HL-60 (cell line): ENCODE measurements at regions not wholly inside any gene's neighbourhood (a gene's known extent, or its start where the extent isn't known, plus 50 kb on each side); places are given as distances from the start of the nearest gene placed in this dataset.

ENCODE experiments used
- DNase-seq, 2 experiments: peaks; one replicate each; pipeline ENCODE4 v3.0.0-alpha.2; 2010 to 2020; ENCODE audit warnings: low read depth in 1 of 2, low spot score in 1 of 2
- H3K27ac ChIP-seq: fragments of 250-450 bp; sonication (Bioruptor Pico); replicated peaks from 2 replicates; pipeline ENCODE4 v1.5.1; 2020; ENCODE audit warnings: mild to moderate bottlenecking, moderate library complexity
- H3K27me3 ChIP-seq: fragments of 250-450 bp; sonication (Bioruptor Pico); 2 replicates; pipeline ENCODE4 v1.5.1; 2021; ENCODE audit warnings: mild to moderate bottlenecking, moderate library complexity; ENCODE audit not compliant: insufficient read depth, poor library complexity, severe bottlenecking
- H3K4me3 ChIP-seq: replicated peaks from 2 replicates; pipeline ENCODE4 v1.5.1; 2011; ENCODE audit warnings: mild to moderate bottlenecking, control low read depth, low read length; ENCODE audit not compliant: insufficient read depth
- CTCF ChIP-seq: IDR thresholded peaks from one replicate; pipeline ENCODE4 v1.5.1; 2011; ENCODE audit warnings: low read length, control low read depth, inconsistent platforms; ENCODE audit not compliant: insufficient read depth
- GABPA ChIP-seq: IDR thresholded peaks from 2 replicates; pipeline ENCODE4 v1.6.1; 2012; ENCODE audit warnings: low read depth
- POLR2AphosphoS5 ChIP-seq: IDR thresholded peaks from 2 replicates; pipeline ENCODE4 v1.6.1; 2012; ENCODE audit warnings: low read depth
- REST ChIP-seq: IDR thresholded peaks from 2 replicates; pipeline ENCODE4 v1.6.1; 2012; ENCODE audit warnings: low read depth; ENCODE audit not compliant: insufficient replicate concordance
- SPI1 ChIP-seq: IDR thresholded peaks from 2 replicates; pipeline ENCODE4 v1.6.1; 2012; ENCODE audit warnings: low read depth, mild to moderate bottlenecking, borderline replicate concordance

GRCh38 chr3:117618462-117618861, 908.9 kb downstream of the TUSC7 start:
- no peak for DNase-seq
- no peaks in the 10 kb centered on the region for H3K27me3 ChIP-seq
- no peak overlapping the region for H3K4me3 ChIP-seq
- no peak overlapping the region for H3K27ac ChIP-seq
- TF ChIP-seq GABPA (no peak), REST (no peak), SPI1 (no peak), POLR2AphosphoS5 (no peak), CTCF (no peak)

- no peak for TF ChIP-seq GABPA
- Histone ChIP-seq H3K27ac (no peak overlapping the region), H3K27me3 (no peaks in the 10 kb centered on the region), H3K4me3 (no peak overlapping the region)
- DNase-seq = no peak
Measured at GRCh38 chr3:117619805-117620204, 910.2 kb downstream of the TUSC7 start.

- no peak for DNase-seq
- TF ChIP-seq SPI1 (no peak), REST (no peak), POLR2AphosphoS5 (no peak), GABPA (no peak), CTCF (no peak)
- Histone ChIP-seq H3K27ac (no peak overlapping the region), H3K4me3 (no peak overlapping the region), H3K27me3 (no peaks in the 10 kb centered on the region)
Measured at GRCh38 chr3:117622171-117622841, 912.7 kb downstream of the TUSC7 start.

- Histone ChIP-seq H3K27me3 (no peaks in the 10 kb centered on the region), H3K27ac (no peak overlapping the region), H3K4me3 (no peak overlapping the region)
- no peak for TF ChIP-seq POLR2AphosphoS5
- DNase-seq = no peak
Measured at GRCh38 chr3:117624424-117624823, 914.8 kb downstream of the TUSC7 start.

GRCh38 chr3:117625174-117625573, 915.6 kb downstream of the TUSC7 start:
- Histone ChIP-seq H3K27me3 (no peaks in the 10 kb centered on the region), H3K4me3 (no peak overlapping the region), H3K27ac (no peak overlapping the region)
- no peak for TF ChIP-seq GABPA
- no peak for TF ChIP-seq POLR2AphosphoS5
- TF ChIP-seq REST = no peak
- no peak for TF ChIP-seq SPI1
- TF ChIP-seq CTCF = no peak
- DNase-seq = no peak
